ENCODE measurements at regions not wholly inside any gene's neighbourhood (a gene's known extent, or its start where the extent isn't known, plus 50 kb on each side); places are given as distances from the start of the nearest gene placed in this dataset.
A peak's percentile ranks its signal among the peaks of the same experiment; 100 is the strongest.

- DNase-seq = no peak
These were observed 389.8 kb upstream of the KCNMB2 start for GRCh38 chr3:178146406-178146831.

DNA sequence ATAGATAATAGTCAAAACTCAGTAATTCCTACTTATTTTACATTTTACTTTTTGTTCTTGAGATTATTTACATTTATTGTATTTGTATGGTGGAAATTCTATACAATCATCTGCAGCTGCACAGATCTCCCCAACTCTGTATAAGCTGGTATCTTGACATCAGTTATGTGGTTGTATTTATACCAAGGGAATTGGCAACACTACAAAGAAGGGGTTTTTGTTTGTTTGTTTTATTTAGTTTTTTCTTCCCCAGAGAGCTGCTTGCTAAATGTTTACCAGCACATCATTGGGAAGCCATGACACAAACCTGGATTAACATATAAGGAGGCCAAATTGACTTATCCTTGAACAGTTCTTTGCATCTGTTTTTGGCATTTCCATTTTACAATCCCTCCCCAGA lies 389.2 kb upstream of the KCNMB2 start:
- no peak for DNase-seq

DNA sequence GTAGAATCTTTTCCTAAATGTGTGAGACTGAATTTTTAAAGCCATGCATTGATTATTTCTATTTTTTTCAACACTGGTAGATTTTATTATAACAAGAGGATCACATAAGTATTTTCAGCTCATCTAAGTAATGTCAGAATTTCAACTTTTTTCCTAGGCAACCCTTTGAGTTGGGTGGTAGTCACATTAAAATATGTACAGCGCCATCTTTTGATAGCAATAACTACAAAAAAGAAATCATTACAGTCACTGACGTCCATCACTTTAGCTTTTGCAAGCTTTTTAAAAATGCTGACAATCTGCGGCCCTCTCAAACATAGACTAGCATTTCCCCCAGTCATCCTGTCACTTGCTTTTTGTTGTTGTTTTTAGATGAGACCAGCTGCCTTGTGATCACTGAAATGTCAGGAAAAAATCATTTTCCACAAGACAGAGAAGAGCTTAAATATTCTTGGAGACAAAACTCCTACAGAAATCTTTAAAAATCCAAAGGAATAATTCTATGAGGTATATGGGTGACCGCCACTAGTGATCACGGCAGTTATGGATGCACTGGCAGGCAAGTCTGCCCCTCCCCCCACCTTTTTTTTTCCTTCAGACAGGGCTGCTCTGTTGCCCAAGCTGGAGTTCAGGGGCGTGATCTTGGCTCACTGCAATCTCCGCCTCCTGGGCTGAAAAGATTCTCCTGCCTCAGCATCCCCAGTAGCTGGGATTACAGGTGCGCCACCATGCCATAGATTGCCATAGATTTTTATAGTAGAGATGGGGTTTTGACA lies 384.0 kb upstream of the KCNMB2 start:
- no peak for DNase-seq

- DNase-seq = no peak
These were observed 383.2 kb upstream of the KCNMB2 start for GRCh38 chr3:178152988-178153387.

DNA sequence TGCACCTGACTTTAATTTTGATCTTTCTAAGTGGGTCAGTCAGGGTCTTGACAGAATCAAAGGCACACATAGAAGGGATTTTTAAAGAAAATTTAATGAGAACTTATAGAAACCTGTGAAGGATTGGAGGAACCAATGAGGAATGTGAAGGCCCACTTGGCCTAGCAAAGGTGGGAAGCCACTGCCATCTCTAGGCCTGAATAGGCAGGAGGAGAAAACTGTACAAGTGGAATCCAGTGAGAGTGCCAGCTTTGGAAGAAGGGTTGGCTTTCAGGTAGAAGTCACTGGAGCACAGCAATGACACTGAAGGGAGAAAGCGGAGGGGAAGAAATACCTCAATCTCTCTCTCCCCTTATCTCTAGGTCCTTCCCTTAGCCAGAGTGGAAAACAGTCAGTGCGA lies 380.7 kb upstream of the KCNMB2 start:
- no peak for DNase-seq

- DNase-seq = no peak
These were observed 379.9 kb upstream of the KCNMB2 start for GRCh38 chr3:178156301-178156700.

DNA sequence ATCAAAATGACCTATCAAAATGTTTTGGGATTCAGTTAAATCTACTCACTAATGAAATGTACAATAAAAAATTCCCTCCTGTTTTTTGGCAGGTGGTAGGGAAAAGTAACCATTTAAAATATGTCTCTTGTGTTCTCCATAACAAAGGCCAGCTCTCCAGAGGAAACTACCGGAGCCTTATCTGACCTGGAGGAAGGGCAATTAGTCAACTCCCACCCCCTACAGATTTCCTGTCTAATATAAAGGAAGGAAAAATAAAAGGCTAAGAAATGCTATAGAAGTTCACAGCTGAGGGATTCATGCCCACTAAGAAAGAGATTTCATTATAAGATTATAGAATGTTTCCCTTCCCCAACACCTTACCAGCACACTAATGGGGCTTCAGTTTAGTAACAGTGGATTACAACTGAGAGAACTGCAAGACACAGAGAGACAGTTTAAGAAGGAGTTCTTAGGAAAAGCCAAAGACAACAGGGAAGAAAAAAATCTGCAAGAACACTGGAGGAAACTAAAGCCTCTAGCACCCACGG lies 376.5 kb upstream of the KCNMB2 start:
- peak; percentile 49 for DNase-seq

DNA sequence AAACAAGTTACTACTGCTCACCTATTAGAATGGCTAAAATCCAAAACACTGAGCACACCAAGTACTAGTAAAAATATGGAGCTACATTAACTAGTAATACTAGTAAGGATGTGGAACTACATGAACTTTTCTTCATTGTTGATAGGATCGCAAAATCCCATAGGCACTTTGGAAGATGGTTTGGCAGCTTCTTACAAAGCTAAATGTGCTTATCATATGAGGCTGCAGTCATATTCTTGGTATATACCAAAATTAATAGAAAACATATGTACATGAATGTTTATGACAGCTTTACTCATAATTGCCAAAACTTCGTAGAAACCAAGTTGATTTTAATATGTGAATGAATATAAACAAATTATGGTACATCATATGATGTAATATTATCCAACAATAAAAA lies 366.8 kb upstream of the KCNMB2 start:
- DNase-seq = no peak

- peak; percentile 94 for DNase-seq
These were observed 365.3 kb upstream of the KCNMB2 start for GRCh38 chr3:178170698-178171535.

- no peak for DNase-seq
These were observed 364.1 kb upstream of the KCNMB2 start for GRCh38 chr3:178172121-178172520.

- no peak for DNase-seq
These were observed 361.9 kb upstream of the KCNMB2 start for GRCh38 chr3:178174201-178174915.

GRCh38 chr3:178181088-178181487 lies 355.1 kb upstream of the KCNMB2 start:
- DNase-seq = no peak

GRCh38 chr3:178181784-178182183 lies 354.5 kb upstream of the KCNMB2 start:
- DNase-seq = no peak

GRCh38 chr3:178182337-178182779 lies 353.9 kb upstream of the KCNMB2 start:
- no peak for DNase-seq

- no peak for DNase-seq
These were observed 351.4 kb upstream of the KCNMB2 start for GRCh38 chr3:178184833-178185232.

- DNase-seq = no peak
These were observed 349.6 kb upstream of the KCNMB2 start for GRCh38 chr3:178186666-178187065.

GRCh38 chr3:178189854-178190253 lies 346.4 kb upstream of the KCNMB2 start:
- DNase-seq = no peak

- no peak for DNase-seq
These were observed 342.4 kb upstream of the KCNMB2 start for GRCh38 chr3:178193846-178194245.

DNA sequence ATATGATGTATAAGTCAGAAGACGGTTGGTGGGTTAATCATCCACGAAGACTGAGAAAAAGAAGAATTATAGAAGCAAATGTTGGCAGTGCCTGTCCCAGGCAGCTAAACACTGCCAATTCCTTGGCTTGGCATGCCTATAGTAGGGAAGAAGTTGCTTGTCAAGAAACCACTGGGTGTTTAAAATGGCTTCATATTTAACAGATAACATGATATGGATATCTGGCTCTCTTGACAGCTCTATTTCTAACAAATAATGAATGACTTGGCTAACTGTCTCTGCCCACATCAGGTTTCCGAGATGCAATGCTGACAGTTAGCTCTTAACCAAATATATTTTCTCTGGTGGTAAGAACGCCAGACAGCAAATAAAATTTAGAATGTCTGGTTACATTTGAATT lies 341.7 kb upstream of the KCNMB2 start:
- DNase-seq = peak; percentile 13

GRCh38 chr3:178195824-178196223 lies 340.4 kb upstream of the KCNMB2 start:
- DNase-seq = no peak

DNA sequence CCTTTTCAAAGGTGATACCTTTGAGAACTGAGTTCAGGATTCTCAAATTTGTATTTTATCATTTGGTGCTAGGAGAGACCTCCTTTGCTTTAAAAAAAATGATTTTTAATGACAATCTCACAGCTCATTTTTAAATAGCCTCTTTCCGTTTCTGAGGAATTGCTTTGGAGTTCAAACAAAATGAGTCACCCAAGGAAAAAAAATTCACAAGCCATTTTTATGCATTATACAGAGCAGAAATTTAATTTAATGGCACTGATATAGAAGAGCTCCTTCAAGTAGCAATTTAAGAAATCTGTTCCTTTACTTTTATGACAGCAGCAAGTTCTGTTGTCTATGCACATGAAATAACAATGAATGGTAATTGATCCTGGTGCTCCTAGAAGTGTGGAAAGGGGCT lies 337.9 kb upstream of the KCNMB2 start:
- DNase-seq = no peak

- no peak for DNase-seq
These were observed 335.9 kb upstream of the KCNMB2 start for GRCh38 chr3:178200316-178200715.

DNA sequence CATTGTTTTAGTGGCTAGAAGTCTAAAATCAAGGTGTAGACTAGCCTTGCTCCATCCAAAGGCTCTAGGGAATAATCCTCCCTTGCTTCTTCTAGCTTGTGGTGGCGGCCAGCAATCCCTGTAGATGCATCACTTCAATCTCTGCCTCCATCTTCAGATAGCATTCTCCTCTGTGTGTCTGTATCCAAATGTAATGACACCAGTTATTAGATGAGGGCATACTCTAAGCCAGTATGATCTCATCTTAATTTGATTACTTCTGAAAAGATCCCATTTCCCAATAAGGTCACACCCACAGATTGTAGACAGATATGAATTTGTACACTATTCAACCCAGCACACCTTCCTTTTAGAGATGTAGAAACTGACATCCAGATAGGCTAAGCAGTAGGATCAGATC lies 334.5 kb upstream of the KCNMB2 start:
- DNase-seq = no peak

Data from NCI-H226 (cell line).